Stimulated activated CD8-positive, alpha-beta memory T cell treated with anti-CD3 and anti-CD28 coated beads, Interleukin-15, amount 100 ng/mL, for 48 hours (primary cell): ENCODE measurements at regions not wholly inside any gene's neighbourhood (a gene's known extent, or its start where the extent isn't known, plus 50 kb on each side); places are given as distances from the start of the nearest gene placed in this dataset.

Experiments
- DNase-seq, 2 donors: peaks; one replicate each; pipeline ENCODE4 v3.0.0-alpha.2; 2020; ENCODE audit warnings: low read depth in 2 of 2

- DNase-seq = no peak
These were observed 666.2 kb upstream of the CELF2 start for GRCh38 chr10:10351451-10351850.

GRCh38 chr10:10353326-10353868 lies 664.3 kb upstream of the CELF2 start:
- DNase-seq = no peak

GRCh38 chr10:10359263-10359662 lies 658.4 kb upstream of the CELF2 start:
- DNase-seq = no peak

- no peak for DNase-seq
These were observed 656.3 kb upstream of the CELF2 start for GRCh38 chr10:10361301-10361885.

- DNase-seq = no peak
These were observed 654.9 kb upstream of the CELF2 start for GRCh38 chr10:10362800-10363199.

- no peak for DNase-seq
These were observed 654.5 kb upstream of the CELF2 start for GRCh38 chr10:10363217-10363616.

GRCh38 chr10:10364902-10365301 lies 652.8 kb upstream of the CELF2 start:
- DNase-seq = no peak

GRCh38 chr10:10365676-10366075 lies 652.0 kb upstream of the CELF2 start:
- DNase-seq = no peak

- DNase-seq = no peak
These were observed 650.8 kb upstream of the CELF2 start for GRCh38 chr10:10366836-10367235.

- DNase-seq = no peak
These were observed 650.4 kb upstream of the CELF2 start for GRCh38 chr10:10367264-10367663.

GRCh38 chr10:10368951-10369576 lies 648.6 kb upstream of the CELF2 start:
- no peak for DNase-seq

- DNase-seq = no peak
These were observed 631.8 kb upstream of the CELF2 start for GRCh38 chr10:10385831-10386230.

GRCh38 chr10:10389182-10389581 lies 628.5 kb upstream of the CELF2 start:
- DNase-seq = no peak

- no peak for DNase-seq
These were observed 625.2 kb upstream of the CELF2 start for GRCh38 chr10:10392511-10392910.

- no peak for DNase-seq
These were observed 622.6 kb upstream of the CELF2 start for GRCh38 chr10:10394933-10395658.

GRCh38 chr10:10396601-10397000 lies 621.1 kb upstream of the CELF2 start:
- DNase-seq = no peak

GRCh38 chr10:10397906-10398305 lies 619.8 kb upstream of the CELF2 start:
- DNase-seq = no peak

- no peak for DNase-seq
These were observed 613.9 kb upstream of the CELF2 start for GRCh38 chr10:10403762-10404161.

- no peak for DNase-seq
These were observed 600.0 kb upstream of the CELF2 start for GRCh38 chr10:10417671-10418070.

- no peak for DNase-seq
These were observed 599.3 kb upstream of the CELF2 start for GRCh38 chr10:10418387-10418786.

GRCh38 chr10:10421071-10421470 lies 596.6 kb upstream of the CELF2 start:
- no peak for DNase-seq

GRCh38 chr10:10431422-10432066 lies 586.1 kb upstream of the CELF2 start:
- DNase-seq = no peak
